H1 (cell line): ENCODE measurements at regions not wholly inside any gene's neighbourhood (a gene's known extent, or its start where the extent isn't known, plus 50 kb on each side); places are given as distances from the start of the nearest gene placed in this dataset.

Source experiments
- USF2 ChIP-seq: IDR thresholded peaks from 2 replicates; pipeline ENCODE4 v1.6.1; 2011; ENCODE audit warnings: low read length, improper control_type of control experiment

GRCh38 chr22:48806227-48806781, 1021.4 kb downstream of the BRD1 start (continued):
- TF ChIP-seq USF2 = no peak
